ENCODE measurements at regions not wholly inside any gene's neighbourhood (a gene's known extent, or its start where the extent isn't known, plus 50 kb on each side); places are given as distances from the start of the nearest gene placed in this dataset.

- RAD21 ChIA-PET (ENCODE audit: low non-redundant PET in 1 of 2, low total read pairs in 2 of 2, uncharacterized antibody in 2 of 2, unreplicated experiment in 2 of 2) = no interaction called here
- no peak for ATAC-seq
- POLR2A ChIA-PET = no interaction called here
- no TSS peak for BruUV-seq (replicated peaks)
- no peak overlapping the region for H2AFZ ChIP-seq (ENCODE audit: low read depth, low read length, poor library complexity, severe bottlenecking)
- no peak overlapping the region for H3K27ac ChIP-seq (ENCODE audit: low read depth, low read length)
- H3K9me2 ChIP-seq (ENCODE audit: insufficient read depth) = no peaks in the 10 kb centered on the region
- CTCF ChIA-PET = no interaction called here
- H3K9ac ChIP-seq (ENCODE audit: low read length) = no peak overlapping the region
- H4K20me1 ChIP-seq (ENCODE audit: insufficient read depth) = no peaks in the 10 kb centered on the region
- H3K4me1 ChIP-seq (ENCODE audit: control insufficient read depth in 1 of 2, insufficient read depth in 2 of 2, low read length in 2 of 2) = no peaks in the 10 kb centered on the region
- no peaks in the 10 kb centered on the region for H3K27me3 ChIP-seq (ENCODE audit: insufficient read depth, low read length)
- no peak overlapping the region for H3K4me3 ChIP-seq (replicated peaks in 1 of 2; ENCODE audit: low read depth in 1 of 2, low read length in 2 of 2)
- TF ChIP-seq SRF (IDR thresholded peaks at IDR 0.05; ENCODE audit: low read depth) = no peak
- no peak for TF ChIP-seq ATF3 (IDR thresholded peaks at IDR 0.05)
- TF ChIP-seq ZBTB33 (IDR thresholded peaks at IDR 0.05; ENCODE audit: extremely low read depth, insufficient replicate concordance, low read length) = no peak
- no peak for TF ChIP-seq CBX3 (IDR thresholded peaks at IDR 0.05; ENCODE audit: low read depth)
- no peak for TF ChIP-seq MAX (IDR thresholded peaks at IDR 0.05)
- TF ChIP-seq RAD21 (IDR thresholded peaks at IDR 0.05; ENCODE audit: low read depth) = no peak
- no peak for TF ChIP-seq ZFX (IDR thresholded peaks at IDR 0.05)
- H3K4me2 ChIP-seq (ENCODE audit: low read length) = no peak overlapping the region
- H3K36me3 ChIP-seq (ENCODE audit: control insufficient read depth in 1 of 2, insufficient read depth in 2 of 2, low read length in 2 of 2) = no peaks in the 10 kb centered on the region
- intact Hi-C loops (cut with micrococcal nuclease) = loop anchor here (2.0 to 5.0 kb wide), 3 partner anchors 756 to 916 kb away; no protein-coding TSS in a partner anchor
- no peak for DNase-seq (ENCODE audit: low read depth, low spot score)
- H3K79me2 ChIP-seq (ENCODE audit: insufficient read depth, low read length) = no peaks in the 10 kb centered on the region
- H3K9me3 ChIP-seq (ENCODE audit: control insufficient read depth in 1 of 2, insufficient read depth in 1 of 2, low read depth in 1 of 2, low read length in 2 of 2) = no peaks in the 10 kb centered on the region
Measured at GRCh38 chr9:18256568-18256967, 217.4 kb upstream of the ADAMTSL1 start.

- Histone ChIP-seq H4K20me1 (ENCODE audit: insufficient read depth) (no peaks in the 10 kb centered on the region), H2AFZ (ENCODE audit: low read depth, low read length, poor library complexity, severe bottlenecking) (no peak overlapping the region), H3K36me3 (ENCODE audit: control insufficient read depth in 1 of 2, insufficient read depth in 2 of 2, low read length in 2 of 2) (no peaks in the 10 kb centered on the region), H3K27ac (ENCODE audit: low read depth, low read length) (no peak overlapping the region), H3K27me3 (ENCODE audit: insufficient read depth, low read length) (no peaks in the 10 kb centered on the region), H3K79me2 (ENCODE audit: insufficient read depth, low read length) (no peaks in the 10 kb centered on the region), H3K4me2 (ENCODE audit: low read length) (no peak overlapping the region), H3K4me1 (ENCODE audit: control insufficient read depth in 1 of 2, insufficient read depth in 2 of 2, low read length in 2 of 2) (no peaks in the 10 kb centered on the region), H3K4me3 (replicated peaks in 1 of 2; ENCODE audit: low read depth in 1 of 2, low read length in 2 of 2) (no peak overlapping the region), H3K9me2 (ENCODE audit: insufficient read depth) (no peaks in the 10 kb centered on the region), H3K9ac (ENCODE audit: low read length) (no peak overlapping the region), H3K9me3 (ENCODE audit: control insufficient read depth in 1 of 2, insufficient read depth in 1 of 2, low read depth in 1 of 2, low read length in 2 of 2) (no peaks in the 10 kb centered on the region)
- POLR2A ChIA-PET = no interaction called here
- intact Hi-C loops (cut with micrococcal nuclease) = no loop called here
- RAD21 ChIA-PET (ENCODE audit: low non-redundant PET in 1 of 2, low total read pairs in 2 of 2, uncharacterized antibody in 2 of 2, unreplicated experiment in 2 of 2) = no interaction called here
- no peak for ATAC-seq
- no peak for DNase-seq (ENCODE audit: low read depth, low spot score)
- BruUV-seq (replicated peaks) = no TSS peak
- CTCF ChIA-PET = no interaction called here
- no peak for TF ChIP-seq RAD21 (IDR thresholded peaks at IDR 0.05; ENCODE audit: low read depth)
- no peak for TF ChIP-seq POLR2A (IDR thresholded peaks at IDR 0.05; ENCODE audit: borderline replicate concordance, extremely low read depth, insufficient read depth, insufficient read length)
- no peak for TF ChIP-seq FOSL1 (IDR thresholded peaks at IDR 0.05; ENCODE audit: low read depth)
- TF ChIP-seq POLR2AphosphoS5 (IDR thresholded peaks at IDR 0.05; ENCODE audit: low read depth, low read length) = no peak
- no peak for TF ChIP-seq EZH2 (IDR thresholded peaks at IDR 0.05)
- no peak for TF ChIP-seq CBX3 (IDR thresholded peaks at IDR 0.05; ENCODE audit: low read depth)
- TF ChIP-seq EGR1 (IDR thresholded peaks at IDR 0.05; ENCODE audit: low read depth) = no peak
- TF ChIP-seq EZH2phosphoT487 (IDR thresholded peaks at IDR 0.05; ENCODE audit: borderline replicate concordance) = no peak
- no peak for TF ChIP-seq CEBPB (IDR thresholded peaks at IDR 0.05; ENCODE audit: low read depth)
- TF ChIP-seq ZFX (IDR thresholded peaks at IDR 0.05) = no peak
- no peak for TF ChIP-seq SRF (IDR thresholded peaks at IDR 0.05; ENCODE audit: low read depth)
- no peak for TF ChIP-seq CTCF (IDR thresholded peaks at IDR 0.05 in 2 of 3, conservative IDR thresholded peaks at IDR 0.05 in 1 of 3; ENCODE audit: borderline replicate concordance in 1 of 3, insufficient read depth in 1 of 3, low read depth in 2 of 3, low read length in 2 of 3)
Measured at GRCh38 chr9:18260521-18260920, 213.4 kb upstream of the ADAMTSL1 start.
